Adrenal gland (tissue), 5 donors: ENCODE measurements at regions not wholly inside any gene's neighbourhood (a gene's known extent, or its start where the extent isn't known, plus 50 kb on each side); places are given as distances from the start of the nearest gene placed in this dataset.

Source experiments
- CTCF ChIP-seq, 6 experiments: fragments of 450-650 bp in 4 of 6; fragments of 200-600 bp in 2 of 6; sonication (generic) in 1 of 6; IDR thresholded peaks; 1 replicate in 5 of 6; 2 replicates in 1 of 6; pipeline versions ENCODE4 v1.5.1 to v1.8.0; 2016 to 2021; ENCODE audit warnings: antibody characterized with exemption in 6 of 6, mild to moderate bottlenecking in 2 of 6, moderate library complexity in 1 of 6
- POLR2A ChIP-seq, 2 donors: fragments of 450-650 bp; IDR thresholded peaks; one replicate each; pipeline ENCODE4 v1.6.1; 2017; ENCODE audit warnings: antibody characterized with exemption in 2 of 2, mild to moderate bottlenecking in 2 of 2, moderate library complexity in 1 of 2
- donor health status: DM: no; HTN: no; CAD: no.

GRCh38 chr2:37873229-37873628 is 51.9 kb upstream of the RMDN2 start:
- TF ChIP-seq CTCF (IDR thresholded peaks at IDR 0.05) (no peak), POLR2A (IDR thresholded peaks at IDR 0.05) (no peak)
